Lung (tissue), 11 donors: ENCODE measurements at regions not wholly inside any gene's neighbourhood (a gene's known extent, or its start where the extent isn't known, plus 50 kb on each side); places are given as distances from the start of the nearest gene placed in this dataset.

Source experiments
- ATAC-seq: fragments of 200-7000 bp; cut with Tn5 transposase; one replicate; pipeline ENCODE4 v1.9.1; 2020; ENCODE audit warnings: moderate number of reproducible peaks; ENCODE audit not compliant: insufficient read depth, low FRiP score
- DNase-seq, 3 donors: peaks; one replicate each; pipeline ENCODE4 v3.0.0-alpha.2; 2013 to 2017
- H3K27ac ChIP-seq, 2 donors: one replicate each; pipeline ENCODE4 v1.5.1; 2013; ENCODE audit warnings: mild to moderate bottlenecking in 2 of 2, moderate library complexity in 2 of 2, control low read depth in 1 of 2, inconsistent platforms in 1 of 2, low read depth in 1 of 2, low read length in 1 of 2
- H3K27me3 ChIP-seq, 3 donors: one replicate each; pipeline ENCODE4 v1.5.1; 2013; ENCODE audit warnings: low read length in 2 of 3; ENCODE audit not compliant: control insufficient read depth in 3 of 3, insufficient read depth in 3 of 3
- H3K36me3 ChIP-seq, 4 donors: one replicate each; pipeline ENCODE4 v1.5.1; 2013; ENCODE audit warnings: low read length in 4 of 4, mild to moderate bottlenecking in 1 of 4, moderate library complexity in 1 of 4; ENCODE audit not compliant: control insufficient read depth in 4 of 4, insufficient read depth in 4 of 4
- H3K4me1 ChIP-seq, 5 donors: one replicate each; pipeline ENCODE4 v1.5.1; 2013; ENCODE audit warnings: low read length in 5 of 5, mild to moderate bottlenecking in 2 of 5, moderate library complexity in 1 of 5; ENCODE audit not compliant: control insufficient read depth in 5 of 5, insufficient read depth in 5 of 5
- H3K4me3 ChIP-seq: one replicate; pipeline ENCODE4 v1.5.1; 2013; ENCODE audit warnings: mild to moderate bottlenecking, control low read depth, moderate library complexity
- H3K9ac ChIP-seq, 2 donors: one replicate each; pipeline ENCODE4 v1.5.1; 2013; ENCODE audit warnings: low read length in 2 of 2, control low read depth in 1 of 2; ENCODE audit not compliant: insufficient read depth in 1 of 2
- H3K9me3 ChIP-seq, 4 donors: one replicate each; pipeline ENCODE4 v1.5.1; 2013; ENCODE audit warnings: low read length in 3 of 4, mild to moderate bottlenecking in 1 of 4, moderate library complexity in 1 of 4; ENCODE audit not compliant: control insufficient read depth in 4 of 4, insufficient read depth in 3 of 4
- CTCF ChIP-seq: IDR thresholded peaks from 2 replicates; pipeline ENCODE4 v1.5.1; 2012; ENCODE audit warnings: mild to moderate bottlenecking; ENCODE audit errors: control extremely low read depth, extremely low read depth
- WGBS, 2 donors: extraction: QIAGEN DNeasy Blood & Tissue Kit; methylation state at CpG; one replicate each; pipeline ENCODE4 v1.1.7; 2013; 5-methylcytosine and 5-hydroxymethylcytosine counted together
- donor health status: control.
- donor health status: control.
- donor health status: Bipolar disorder and iron deficiency.
- donor health status: healthy.
- donor health status: DM: yes; HTN: yes; CAD: no.

GRCh38 chr19:28036486-28036885 lies 1176.5 kb downstream of the UQCRFS1 start:
- no peaks in the 10 kb centered on the region for H3K27me3 ChIP-seq
- no peak overlapping the region for H3K4me3 ChIP-seq
- TF ChIP-seq CTCF: no peak
- no peaks in the 10 kb centered on the region for H3K4me1 ChIP-seq
- 80 to 81% methylated on average over 1 of the region's 1 CpG for WGBS, 2 donors
- H3K9ac ChIP-seq: no peak overlapping the region
- no peaks in the 10 kb centered on the region for H3K36me3 ChIP-seq
- no peak for DNase-seq
- ATAC-seq: no peak
- no peak overlapping the region for H3K27ac ChIP-seq
- H3K9me3 ChIP-seq: peaks cover 0 to 6% (median 0%) of the 10 kb centered on the region in 4 donors

GRCh38 chr19:28034936-28035335 lies 1178.0 kb downstream of the UQCRFS1 start:
- no peak for ATAC-seq
- Histone ChIP-seq H3K4me3 (no peak overlapping the region), H3K9me3 (peaks cover 0 to 10% (median 0%) of the 10 kb centered on the region in 4 donors), H3K9ac (no peak overlapping the region), H3K27me3 (no peaks in the 10 kb centered on the region), H3K36me3 (no peaks in the 10 kb centered on the region), H3K27ac (no peak overlapping the region), H3K4me1 (no peaks in the 10 kb centered on the region)
- TF ChIP-seq CTCF: no peak
- DNase-seq: no peak
- WGBS, 2 donors: 38 to 57% methylated on average over 5 of the region's 5 CpGs

GRCh38 chr19:28028881-28029444 lies 1184.0 kb downstream of the UQCRFS1 start:
- no peak overlapping the region for H3K4me3 ChIP-seq
- H3K9me3 ChIP-seq: peaks cover 0 to 10% (median 0%) of the 10 kb centered on the region in 4 donors
- TF ChIP-seq CTCF: no peak

GRCh38 chr19:28027116-28027515 lies 1185.8 kb downstream of the UQCRFS1 start:
- no peak for TF ChIP-seq CTCF
- no peaks in the 10 kb centered on the region for H3K4me1 ChIP-seq
- no peak overlapping the region for H3K4me3 ChIP-seq
- DNase-seq (no peak), ATAC-seq (no peak)
- H3K36me3 ChIP-seq: no peaks in the 10 kb centered on the region
- H3K27ac ChIP-seq: no peak overlapping the region
- H3K9me3 ChIP-seq: peaks cover 0 to 8% (median 0%) of the 10 kb centered on the region in 4 donors
- H3K27me3 ChIP-seq: no peaks in the 10 kb centered on the region
- 55 to 57% methylated on average over 2 of the region's 2 CpGs for WGBS, 2 donors
- H3K9ac ChIP-seq: no peak overlapping the region

More at GRCh38 chr19:28028881-28029444, 1184.0 kb downstream of the UQCRFS1 start:
- WGBS, 2 donors: 33 to 46% methylated on average over 3 of the region's 3 CpGs
- Histone ChIP-seq H3K27me3 (no peaks in the 10 kb centered on the region), H3K36me3 (no peaks in the 10 kb centered on the region), H3K9ac (no peak overlapping the region), H3K27ac (no peak overlapping the region), H3K4me1 (no peaks in the 10 kb centered on the region)
- DNase-seq: no peak
- no peak for ATAC-seq
